AG04450 (cell line): ENCODE measurements at regions not wholly inside any gene's neighbourhood (a gene's known extent, or its start where the extent isn't known, plus 50 kb on each side); places are given as distances from the start of the nearest gene placed in this dataset.

ENCODE experiments used
- CTCF ChIA-PET: fragments of 300-600, 350-600 bp; formaldehyde crosslinking; extraction: SDS; loops from one replicate; lab custom pipeline; 2022; ENCODE audit warnings: antibody characterized with exemption, inconsistent platforms; lab: Charles Lee
- POLR2A ChIA-PET: fragments of 350-600 bp; formaldehyde crosslinking; extraction: SDS; loops from one replicate; lab custom pipeline; 2021; ENCODE audit warnings: antibody characterized with exemption, inconsistent platforms; lab: Yijun Ruan, JAX
- DNase-seq: peaks from one replicate; pipeline ENCODE4 v3.0.0-alpha.2; 2011; ENCODE audit warnings: low read depth, low spot score
- H3K27ac ChIP-seq: one replicate; pipeline ENCODE4 v1.5.1; 2012; ENCODE audit warnings: low read depth, low read length, control low read depth
- H3K27me3 ChIP-seq: one replicate; pipeline ENCODE4 v1.6.0; 2012; ENCODE audit warnings: low read length; ENCODE audit not compliant: control insufficient read depth, insufficient read depth
- H3K4me3 ChIP-seq: 2 replicates; pipeline ENCODE4 v1.5.1; 2011; ENCODE audit warnings: mild to moderate bottlenecking, low read depth, low read length, control low read depth
- H3K9me3 ChIP-seq: 2 replicates; pipeline ENCODE4 v1.5.1; 2012; ENCODE audit warnings: low read length; ENCODE audit not compliant: control insufficient read depth, insufficient read depth
- TF ChIP-seq, protein P1 (sequence below): IDR thresholded peaks from 2 replicates; pipeline ENCODE4 v1.5.1; 2011; ENCODE audit warnings: low read depth, low read length, control low read depth, inconsistent platforms

DNA sequence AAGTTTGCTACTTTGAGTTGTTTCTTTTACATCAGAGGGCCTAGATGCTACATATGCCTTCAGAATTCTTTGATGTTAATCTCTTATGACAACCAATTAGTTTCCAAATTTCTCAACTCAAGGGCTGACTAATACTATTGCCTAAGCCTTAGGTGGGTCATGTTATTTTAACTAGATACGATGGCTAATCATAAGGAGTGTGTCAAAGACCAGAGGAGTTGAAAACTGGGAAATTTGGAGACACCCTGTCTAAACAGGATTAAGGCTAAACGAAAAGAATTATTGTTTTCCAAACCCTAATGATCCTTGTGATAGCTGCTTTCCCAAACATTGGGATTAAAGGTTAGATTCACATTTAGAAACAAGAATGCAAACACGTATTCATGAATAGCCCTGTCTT lies 228.5 kb downstream of the PCDH7 start:
- no peaks in the 10 kb centered on the region for H3K27me3 ChIP-seq
- CTCF ChIA-PET = no interaction called here
- POLR2A ChIA-PET = no interaction called here
- H3K4me3 ChIP-seq = no peak overlapping the region
- H3K9me3 ChIP-seq = no peaks in the 10 kb centered on the region
- TF ChIP-seq, protein P1, sequence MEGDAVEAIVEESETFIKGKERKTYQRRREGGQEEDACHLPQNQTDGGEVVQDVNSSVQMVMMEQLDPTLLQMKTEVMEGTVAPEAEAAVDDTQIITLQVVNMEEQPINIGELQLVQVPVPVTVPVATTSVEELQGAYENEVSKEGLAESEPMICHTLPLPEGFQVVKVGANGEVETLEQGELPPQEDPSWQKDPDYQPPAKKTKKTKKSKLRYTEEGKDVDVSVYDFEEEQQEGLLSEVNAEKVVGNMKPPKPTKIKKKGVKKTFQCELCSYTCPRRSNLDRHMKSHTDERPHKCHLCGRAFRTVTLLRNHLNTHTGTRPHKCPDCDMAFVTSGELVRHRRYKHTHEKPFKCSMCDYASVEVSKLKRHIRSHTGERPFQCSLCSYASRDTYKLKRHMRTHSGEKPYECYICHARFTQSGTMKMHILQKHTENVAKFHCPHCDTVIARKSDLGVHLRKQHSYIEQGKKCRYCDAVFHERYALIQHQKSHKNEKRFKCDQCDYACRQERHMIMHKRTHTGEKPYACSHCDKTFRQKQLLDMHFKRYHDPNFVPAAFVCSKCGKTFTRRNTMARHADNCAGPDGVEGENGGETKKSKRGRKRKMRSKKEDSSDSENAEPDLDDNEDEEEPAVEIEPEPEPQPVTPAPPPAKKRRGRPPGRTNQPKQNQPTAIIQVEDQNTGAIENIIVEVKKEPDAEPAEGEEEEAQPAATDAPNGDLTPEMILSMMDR = no peak
- H3K27ac ChIP-seq = no peak overlapping the region
- DNase-seq = no peak

GRCh38 chr4:30950737-30951136 lies 230.6 kb downstream of the PCDH7 start:
- ChIA-PET CTCF (no interaction called here), POLR2A (no interaction called here)
- no peak overlapping the region for H3K27ac ChIP-seq
- TF ChIP-seq, protein P1 = no peak
- H3K9me3 ChIP-seq = no peaks in the 10 kb centered on the region
- no peak for DNase-seq
- no peak overlapping the region for H3K4me3 ChIP-seq
- no peaks in the 10 kb centered on the region for H3K27me3 ChIP-seq

GRCh38 chr4:30952526-30953219 lies 232.5 kb downstream of the PCDH7 start:
- Histone ChIP-seq H3K27ac (no peak overlapping the region), H3K4me3 (no peak overlapping the region), H3K9me3 (no peaks in the 10 kb centered on the region), H3K27me3 (no peaks in the 10 kb centered on the region)
- TF ChIP-seq, protein P1 = no peak
- DNase-seq = no peak
- CTCF ChIA-PET = no interaction called here
- POLR2A ChIA-PET = no interaction called here

- ChIA-PET CTCF (interaction anchor here (0.5 kb wide), 1 partner anchor 60 kb away, joined by 3 read pairs; no protein-coding TSS in a partner anchor), POLR2A (no interaction called here)
- H3K27ac ChIP-seq = no peak overlapping the region
- H3K27me3 ChIP-seq = no peaks in the 10 kb centered on the region
- H3K9me3 ChIP-seq = no peaks in the 10 kb centered on the region
- no peak overlapping the region for H3K4me3 ChIP-seq
- no peak for DNase-seq
- TF ChIP-seq, protein P1 = no peak
Observed at GRCh38 chr4:30953799-30954198, 233.6 kb downstream of the PCDH7 start.

- H3K27me3 ChIP-seq = no peaks in the 10 kb centered on the region
- no peak overlapping the region for H3K4me3 ChIP-seq
- H3K9me3 ChIP-seq = no peaks in the 10 kb centered on the region
- ChIA-PET CTCF (interaction anchor here (1.2 kb wide), 2 partner anchors 235 to 242 kb away, joined by 3 to 4 read pairs; no protein-coding TSS in a partner anchor), POLR2A (no interaction called here)
- H3K27ac ChIP-seq = no peak overlapping the region
- TF ChIP-seq, protein P1 = no peak
- no peak for DNase-seq
Observed at GRCh38 chr4:30956916-30957315, 236.7 kb downstream of the PCDH7 start.
